HFFc6 (cell line): ENCODE measurements at regions not wholly inside any gene's neighbourhood (a gene's known extent, or its start where the extent isn't known, plus 50 kb on each side); places are given as distances from the start of the nearest gene placed in this dataset.

Source experiments
- DNase-seq: peaks from one replicate; pipeline ENCODE4 v3.0.0-alpha.2; 2018
- H3K27ac Mint-ChIP-seq: 2 replicates; pipeline ENCODE4 v1.8.0; 2020; ENCODE audit warnings: mild to moderate bottlenecking, mixed read lengths
- H3K27me3 Mint-ChIP-seq: 2 replicates; pipeline ENCODE4 v1.8.0; 2021; ENCODE audit warnings: mild to moderate bottlenecking, moderate library complexity, mixed read lengths; ENCODE audit not compliant: insufficient read depth
- H3K36me3 Mint-ChIP-seq: 2 replicates; pipeline ENCODE4 v1.8.0; 2021; ENCODE audit warnings: low read depth, mixed read lengths
- H3K4me1 Mint-ChIP-seq: 2 replicates; pipeline ENCODE4 v1.8.0; 2020; ENCODE audit warnings: low read depth, mixed read lengths
- H3K4me3 Mint-ChIP-seq: 2 replicates; pipeline ENCODE4 v1.8.0; 2020; ENCODE audit warnings: mild to moderate bottlenecking, moderate library complexity, mixed read lengths
- H3K9me3 Mint-ChIP-seq: 2 replicates; pipeline ENCODE4 v1.8.0; 2020; ENCODE audit warnings: mild to moderate bottlenecking, mixed read lengths
- CTCF ChIP-seq: fragments of 200-600 bp; sonication (generic); IDR thresholded peaks from 2 replicates; pipeline ENCODE4 v1.5.0; 2021; ENCODE audit warnings: antibody characterized with exemption, mild to moderate bottlenecking

GRCh38 chr9:91158946-91159345, 202.8 kb downstream of the AUH start:
- no peak for DNase-seq
- no peak for TF ChIP-seq CTCF
- H3K4me1 Mint-ChIP-seq, result peaks cover 38% of the 10 kb centered on the region
- H3K9me3 Mint-ChIP-seq, result peaks cover 1% of the 10 kb centered on the region; the same call in 1 of the 2 replicates
- H3K27me3 Mint-ChIP-seq, result no peaks in the 10 kb centered on the region; the same call in none of the 2 replicates
- H3K4me3 Mint-ChIP-seq, result no peak overlapping the region
- H3K36me3 Mint-ChIP-seq, result peaks cover 5% of the 10 kb centered on the region; the same call in 1 of the 2 replicates
- H3K27ac Mint-ChIP-seq, result no peak overlapping the region

- no peak for DNase-seq
Measured at GRCh38 chr9:91159664-91160121, 202.0 kb downstream of the AUH start.

GRCh38 chr9:91160181-91160580, 201.5 kb downstream of the AUH start:
- Mint-ChIP-seq H3K4me3 (no peak overlapping the region), H3K27ac (no peak overlapping the region)
- no peak for TF ChIP-seq CTCF

More at GRCh38 chr9:91159664-91160121, 202.0 kb downstream of the AUH start:
- Mint-ChIP-seq H3K27me3 (no peaks in the 10 kb centered on the region; the same call in none of the 2 replicates), H3K9me3 (no peaks in the 10 kb centered on the region), H3K4me3 (no peak overlapping the region), H3K27ac (no peak overlapping the region), H3K4me1 (peaks cover 45% of the 10 kb centered on the region), H3K36me3 (no peaks in the 10 kb centered on the region)
- TF ChIP-seq CTCF, result no peak

GRCh38 chr9:91160599-91161464, 200.9 kb downstream of the AUH start:
- no peak for TF ChIP-seq CTCF
- Mint-ChIP-seq H3K4me1 (peaks cover 54% of the 10 kb centered on the region), H3K27ac (no peak overlapping the region), H3K27me3 (no peaks in the 10 kb centered on the region; the same call in none of the 2 replicates), H3K9me3 (no peaks in the 10 kb centered on the region), H3K4me3 (no peak overlapping the region), H3K36me3 (no peaks in the 10 kb centered on the region)
- no peak for DNase-seq

More at GRCh38 chr9:91160181-91160580, 201.5 kb downstream of the AUH start:
- H3K9me3 Mint-ChIP-seq, result no peaks in the 10 kb centered on the region
- no peaks in the 10 kb centered on the region; the same call in none of the 2 replicates for H3K27me3 Mint-ChIP-seq
- DNase-seq, result no peak
- H3K4me1 Mint-ChIP-seq, result peaks cover 50% of the 10 kb centered on the region
- no peaks in the 10 kb centered on the region for H3K36me3 Mint-ChIP-seq

- no peaks in the 10 kb centered on the region for H3K36me3 Mint-ChIP-seq
- DNase-seq, result no peak
- H3K4me3 Mint-ChIP-seq, result peak overlapping the region; percentile 35
- no peaks in the 10 kb centered on the region; the same call in none of the 2 replicates for H3K27me3 Mint-ChIP-seq
- no peaks in the 10 kb centered on the region for H3K9me3 Mint-ChIP-seq
- TF ChIP-seq CTCF, result peak; percentile 38
- peak overlapping the region; percentile 89 for H3K27ac Mint-ChIP-seq
- H3K4me1 Mint-ChIP-seq, result peaks cover 57% of the 10 kb centered on the region
Measured at GRCh38 chr9:91161465-91162300, 200.0 kb downstream of the AUH start.
